Mesenchymal stem cell (in vitro differentiated cells and primary cell): ENCODE measurements at regions not wholly inside any gene's neighbourhood (a gene's known extent, or its start where the extent isn't known, plus 50 kb on each side); places are given as distances from the start of the nearest gene placed in this dataset.

Source experiments
- DNase-seq: peaks from one replicate; pipeline ENCODE4 v3.0.0-alpha.2; 2013
- H2AFZ ChIP-seq: one replicate; pipeline ENCODE4 v1.6.1; 2013; ENCODE audit warnings: low read depth, mild to moderate bottlenecking, control low read depth, inconsistent platforms, low read length, moderate library complexity
- H2AK5ac ChIP-seq: 2 replicates; pipeline ENCODE4 v1.6.1; 2013; ENCODE audit warnings: low read length, moderate library complexity, mild to moderate bottlenecking, inconsistent platforms; ENCODE audit not compliant: severe bottlenecking
- H2BK120ac ChIP-seq: one replicate; pipeline ENCODE4 v1.6.1; 2013; ENCODE audit warnings: low read depth, mild to moderate bottlenecking, inconsistent platforms, low read length, moderate library complexity
- H2BK12ac ChIP-seq, 2 experiments: one replicate each; pipeline ENCODE4 v1.6.1; 2013; ENCODE audit warnings: inconsistent platforms in 2 of 2, low read length in 2 of 2, mild to moderate bottlenecking in 2 of 2, moderate library complexity in 2 of 2, control low read depth in 1 of 2
- H2BK15ac ChIP-seq: one replicate; pipeline ENCODE4 v1.6.1; 2013; ENCODE audit warnings: mild to moderate bottlenecking, low read depth, inconsistent platforms; ENCODE audit not compliant: poor library complexity, severe bottlenecking
- H2BK5ac ChIP-seq: 2 replicates; pipeline ENCODE4 v1.6.1; 2013; ENCODE audit warnings: low read depth, mild to moderate bottlenecking, low read length, control low read depth, inconsistent platforms; ENCODE audit not compliant: poor library complexity, severe bottlenecking
- H3K14ac ChIP-seq, 2 experiments: one replicate each; pipeline ENCODE4 v1.6.1; 2013; ENCODE audit warnings: inconsistent platforms in 2 of 2, low read length in 2 of 2, control low read depth in 1 of 2, mild to moderate bottlenecking in 1 of 2, moderate library complexity in 1 of 2
- H3K18ac ChIP-seq, 2 experiments: one replicate each; pipeline ENCODE4 v1.6.1; 2013; ENCODE audit warnings: inconsistent platforms in 2 of 2, low read length in 2 of 2, control low read depth in 1 of 2, low read depth in 1 of 2, mild to moderate bottlenecking in 1 of 2
- H3K23ac ChIP-seq, 2 experiments: one replicate each; pipeline ENCODE4 v1.6.1; 2013; ENCODE audit warnings: inconsistent platforms in 2 of 2, low read length in 2 of 2, mild to moderate bottlenecking in 2 of 2, moderate library complexity in 2 of 2, control low read depth in 1 of 2
- H3K27ac ChIP-seq: 2 replicates; pipeline ENCODE4 v1.5.1; 2013; ENCODE audit warnings: mild to moderate bottlenecking, moderate library complexity, low read length, control low read depth, inconsistent platforms; ENCODE audit not compliant: poor library complexity, severe bottlenecking
- H3K27me3 ChIP-seq, 2 experiments: 2 replicates each; pipeline versions ENCODE4 v1.6.1 to v1.7.0; 2013; ENCODE audit warnings: low read length in 2 of 2, mild to moderate bottlenecking in 2 of 2, moderate library complexity in 2 of 2, control low read depth in 1 of 2, inconsistent platforms in 1 of 2; ENCODE audit not compliant: control insufficient read depth in 1 of 2, insufficient read depth in 1 of 2
- H3K36me3 ChIP-seq, 2 experiments: 2 replicates each; pipeline versions ENCODE4 v1.6.1 to v1.7.0; 2013; ENCODE audit warnings: low read length in 2 of 2, control low read depth in 1 of 2, inconsistent platforms in 1 of 2, low read depth in 1 of 2, mild to moderate bottlenecking in 1 of 2; ENCODE audit not compliant: insufficient read depth in 2 of 2, control insufficient read depth in 1 of 2
- H3K4ac ChIP-seq, 2 experiments: one replicate each; pipeline ENCODE4 v1.6.1; 2013; ENCODE audit warnings: inconsistent platforms in 2 of 2, low read length in 2 of 2, mild to moderate bottlenecking in 2 of 2, moderate library complexity in 2 of 2, control low read depth in 1 of 2, low read depth in 1 of 2
- H3K4me1 ChIP-seq: 2 replicates; pipeline ENCODE4 v1.6.1; 2013; ENCODE audit warnings: low read depth, low read length, control low read depth; ENCODE audit not compliant: control insufficient read depth, insufficient read depth
- H3K4me2 ChIP-seq: 2 replicates; pipeline ENCODE4 v1.6.1; 2013; ENCODE audit warnings: low read length, mild to moderate bottlenecking, inconsistent platforms; ENCODE audit not compliant: poor library complexity, severe bottlenecking
- H3K4me3 ChIP-seq, 2 experiments: 2 replicates each; pipeline versions ENCODE4 v1.5.1 to v1.7.0; 2013; ENCODE audit warnings: low read length in 2 of 2, mild to moderate bottlenecking in 2 of 2, control low read depth in 1 of 2, low read depth in 1 of 2; ENCODE audit not compliant: insufficient read depth in 1 of 2
- H3K79me1 ChIP-seq: replicated peaks from 2 replicates; pipeline ENCODE4 v1.6.1; 2013; ENCODE audit warnings: mild to moderate bottlenecking, control low read depth, low read length, inconsistent platforms; ENCODE audit not compliant: poor library complexity, severe bottlenecking
- H3K9ac ChIP-seq: 2 replicates; pipeline ENCODE4 v1.7.0; 2013; ENCODE audit warnings: mild to moderate bottlenecking, low read length, moderate library complexity
- H3K9me3 ChIP-seq: 2 replicates; pipeline ENCODE4 v1.7.0; 2013; ENCODE audit warnings: mild to moderate bottlenecking, low read length; ENCODE audit not compliant: control insufficient read depth
- H4K8ac ChIP-seq: one replicate; pipeline ENCODE4 v1.6.1; 2013; ENCODE audit warnings: inconsistent platforms, mild to moderate bottlenecking, low read length, moderate library complexity
- H4K91ac ChIP-seq: one replicate; pipeline ENCODE4 v1.6.1; 2013; ENCODE audit warnings: mild to moderate bottlenecking, low read length, inconsistent platforms
- WGBS: methylation state at CpG from one replicate; pipeline ENCODE4 v1.1.7; 2013; ENCODE audit warnings: mixed read lengths; 5-methylcytosine and 5-hydroxymethylcytosine counted together

DNA sequence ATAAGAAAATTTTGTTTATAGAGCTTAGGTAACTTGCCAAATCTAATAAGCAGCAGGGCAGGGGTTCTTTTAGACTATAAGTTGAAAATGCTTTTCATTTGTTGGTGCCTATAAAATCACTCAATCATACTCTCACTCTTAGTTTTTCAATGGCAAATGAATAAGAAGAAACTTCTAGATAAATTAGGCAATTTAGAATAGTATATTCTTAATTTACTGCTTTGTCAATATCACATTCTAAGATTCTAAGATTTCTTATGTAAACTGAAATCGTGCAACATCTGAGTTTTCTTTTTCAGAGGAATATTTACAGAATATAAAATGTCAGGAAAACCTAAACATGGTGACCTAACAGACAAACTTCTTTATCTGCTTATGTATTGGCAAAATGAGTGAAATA lies 849.0 kb downstream of the DTWD2 start:
- H3K4me2 ChIP-seq, result no peak overlapping the region
- no peak overlapping the region for H2AK5ac ChIP-seq
- no peak overlapping the region for H3K4me3 ChIP-seq
- H4K91ac ChIP-seq, result no peak overlapping the region
- no peak overlapping the region for H2BK120ac ChIP-seq
- no peak overlapping the region for H3K4ac ChIP-seq
- H3K36me3 ChIP-seq, result no peaks in the 10 kb centered on the region
- no peaks in the 10 kb centered on the region for H3K79me1 ChIP-seq
- DNase-seq, result no peak
- H3K27ac ChIP-seq, result no peak overlapping the region
- H3K27me3 ChIP-seq, result no peaks in the 10 kb centered on the region
- no peak overlapping the region for H2BK12ac ChIP-seq
- no CpG with 5 or more reads among the region's 1 CpG for WGBS
- no peak overlapping the region for H2BK5ac ChIP-seq
- no peak overlapping the region for H3K18ac ChIP-seq
- no peaks in the 10 kb centered on the region for H3K4me1 ChIP-seq
- H3K9me3 ChIP-seq, result no peaks in the 10 kb centered on the region
- H3K9ac ChIP-seq, result no peak overlapping the region
- H3K23ac ChIP-seq, result no peak overlapping the region
- H2AFZ ChIP-seq, result no peak overlapping the region
- no peak overlapping the region for H4K8ac ChIP-seq
- no peak overlapping the region for H2BK15ac ChIP-seq
- no peak overlapping the region for H3K14ac ChIP-seq

DNA sequence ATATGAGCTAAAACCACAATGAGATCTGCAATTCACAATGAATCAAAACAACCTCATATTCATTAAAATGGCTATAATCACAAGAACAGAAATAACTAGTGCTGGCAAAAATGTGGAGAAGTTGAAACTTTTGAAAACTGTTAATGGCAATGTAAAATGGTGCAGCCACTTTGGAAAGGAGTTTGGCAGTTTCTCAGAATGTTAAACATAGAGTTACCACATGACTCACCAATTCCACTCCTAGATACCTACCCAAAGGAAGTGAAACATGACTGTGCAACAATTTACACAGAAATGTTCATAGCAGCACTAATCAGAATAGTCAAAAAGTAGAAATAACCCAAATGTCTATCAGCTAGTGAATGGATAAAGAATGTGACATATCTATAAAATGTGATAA lies 862.2 kb downstream of the DTWD2 start:
- no peaks in the 10 kb centered on the region for H3K79me1 ChIP-seq
- no peaks in the 10 kb centered on the region for H3K36me3 ChIP-seq
- no peak overlapping the region for H3K23ac ChIP-seq

GRCh38 chr5:118125687-118126086 lies 862.7 kb downstream of the DTWD2 start:
- Histone ChIP-seq H3K27ac (no peak overlapping the region), H3K9me3 (no peaks in the 10 kb centered on the region), H3K23ac (no peak overlapping the region), H4K8ac (no peak overlapping the region), H2BK12ac (no peak overlapping the region), H3K79me1 (no peaks in the 10 kb centered on the region), H3K36me3 (no peaks in the 10 kb centered on the region), H4K91ac (no peak overlapping the region), H2BK5ac (no peak overlapping the region), H3K9ac (no peak overlapping the region), H3K14ac (no peak overlapping the region), H3K4me3 (no peak overlapping the region), H2AK5ac (no peak overlapping the region), H2BK120ac (no peak overlapping the region), H3K4me1 (no peaks in the 10 kb centered on the region), H2AFZ (no peak overlapping the region), H3K27me3 (no peaks in the 10 kb centered on the region), H3K18ac (no peak overlapping the region), H2BK15ac (no peak overlapping the region), H3K4me2 (no peak overlapping the region), H3K4ac (no peak overlapping the region)
- no peak for DNase-seq
- no CpG with 5 or more reads among the region's 4 CpGs for WGBS

More for the DNA sequence above, 862.2 kb downstream of the DTWD2 start:
- no peak overlapping the region for H3K9ac ChIP-seq
- no peak overlapping the region for H2BK15ac ChIP-seq
- no peak overlapping the region for H2AK5ac ChIP-seq
- H3K9me3 ChIP-seq, result no peaks in the 10 kb centered on the region
- H2BK120ac ChIP-seq, result no peak overlapping the region
- DNase-seq, result peak; percentile 14
- no peak overlapping the region for H2BK12ac ChIP-seq
- no peak overlapping the region for H3K4ac ChIP-seq
- H3K4me3 ChIP-seq, result no peak overlapping the region
- no peak overlapping the region for H3K4me2 ChIP-seq
- H3K18ac ChIP-seq, result no peak overlapping the region
- no peak overlapping the region for H3K14ac ChIP-seq
- H2AFZ ChIP-seq, result no peak overlapping the region
- no peak overlapping the region for H4K91ac ChIP-seq
- H4K8ac ChIP-seq, result no peak overlapping the region
- no peak overlapping the region for H2BK5ac ChIP-seq
- no peaks in the 10 kb centered on the region for H3K4me1 ChIP-seq
- H3K27me3 ChIP-seq, result no peaks in the 10 kb centered on the region
- no peak overlapping the region for H3K27ac ChIP-seq

GRCh38 chr5:118121258-118121657 lies 867.1 kb downstream of the DTWD2 start:
- 80% methylated on average over 1 of the region's 3 CpGs for WGBS
- H3K23ac ChIP-seq, result no peak overlapping the region
- no peak overlapping the region for H2AK5ac ChIP-seq
- no peak overlapping the region for H2AFZ ChIP-seq
- H3K79me1 ChIP-seq, result no peaks in the 10 kb centered on the region
- no peaks in the 10 kb centered on the region for H3K9me3 ChIP-seq
- no peaks in the 10 kb centered on the region for H3K27me3 ChIP-seq
- no peaks in the 10 kb centered on the region for H3K36me3 ChIP-seq
- no peak overlapping the region for H2BK15ac ChIP-seq
- no peak overlapping the region for H3K14ac ChIP-seq
- no peak overlapping the region for H3K4me3 ChIP-seq
- H3K27ac ChIP-seq, result no peak overlapping the region
- no peak overlapping the region for H3K9ac ChIP-seq
- no peak overlapping the region for H2BK5ac ChIP-seq
- no peaks in the 10 kb centered on the region for H3K4me1 ChIP-seq
- no peak overlapping the region for H4K8ac ChIP-seq
- DNase-seq, result no peak
- no peak overlapping the region for H2BK12ac ChIP-seq
- no peak overlapping the region for H3K18ac ChIP-seq
- no peak overlapping the region for H3K4ac ChIP-seq
- no peak overlapping the region for H3K4me2 ChIP-seq
- no peak overlapping the region for H2BK120ac ChIP-seq
- H4K91ac ChIP-seq, result no peak overlapping the region
